Rectal smooth muscle tissue (tissue), 1 donor: ENCODE measurements at regions not wholly inside any gene's neighbourhood (a gene's known extent, or its start where the extent isn't known, plus 50 kb on each side); places are given as distances from the start of the nearest gene placed in this dataset.

Source experiments
- H3K27ac ChIP-seq: one replicate; pipeline ENCODE4 v1.7.0; 2013; ENCODE audit warnings: low read depth, low read length, inconsistent platforms
- H3K27me3 ChIP-seq: one replicate; pipeline ENCODE4 v1.7.0; 2013; ENCODE audit warnings: low read length; ENCODE audit not compliant: control insufficient read depth, insufficient read depth
- H3K36me3 ChIP-seq: one replicate; pipeline ENCODE4 v1.7.0; 2013; ENCODE audit warnings: low read length; ENCODE audit not compliant: control insufficient read depth, insufficient read depth
- H3K4me1 ChIP-seq: one replicate; pipeline ENCODE4 v1.7.0; 2013; ENCODE audit warnings: low read length; ENCODE audit not compliant: control insufficient read depth, insufficient read depth
- H3K4me3 ChIP-seq: one replicate; pipeline ENCODE4 v1.7.0; 2013; ENCODE audit warnings: low read length
- H3K9ac ChIP-seq: one replicate; pipeline ENCODE4 v1.7.0; 2013; ENCODE audit warnings: low read length

GRCh38 chr15:62888623-62889022 is 153.9 kb upstream of the TPM1 start:
- H3K4me3 ChIP-seq: no peak overlapping the region
- H3K36me3 ChIP-seq: no peaks in the 10 kb centered on the region
- no peak overlapping the region for H3K9ac ChIP-seq
- no peaks in the 10 kb centered on the region for H3K27me3 ChIP-seq
- no peak overlapping the region for H3K27ac ChIP-seq
- peaks cover 14% of the 10 kb centered on the region for H3K4me1 ChIP-seq

GRCh38 chr15:62889141-62889661 is 153.3 kb upstream of the TPM1 start:
- Histone ChIP-seq H3K27ac (no peak overlapping the region), H3K36me3 (no peaks in the 10 kb centered on the region), H3K4me3 (no peak overlapping the region), H3K9ac (no peak overlapping the region), H3K27me3 (no peaks in the 10 kb centered on the region), H3K4me1 (peaks cover 12% of the 10 kb centered on the region)

GRCh38 chr15:62889734-62890505 is 152.6 kb upstream of the TPM1 start:
- Histone ChIP-seq H3K27ac (no peak overlapping the region), H3K4me1 (peaks cover 7% of the 10 kb centered on the region), H3K27me3 (no peaks in the 10 kb centered on the region), H3K36me3 (no peaks in the 10 kb centered on the region), H3K9ac (no peak overlapping the region), H3K4me3 (no peak overlapping the region)

DNA sequence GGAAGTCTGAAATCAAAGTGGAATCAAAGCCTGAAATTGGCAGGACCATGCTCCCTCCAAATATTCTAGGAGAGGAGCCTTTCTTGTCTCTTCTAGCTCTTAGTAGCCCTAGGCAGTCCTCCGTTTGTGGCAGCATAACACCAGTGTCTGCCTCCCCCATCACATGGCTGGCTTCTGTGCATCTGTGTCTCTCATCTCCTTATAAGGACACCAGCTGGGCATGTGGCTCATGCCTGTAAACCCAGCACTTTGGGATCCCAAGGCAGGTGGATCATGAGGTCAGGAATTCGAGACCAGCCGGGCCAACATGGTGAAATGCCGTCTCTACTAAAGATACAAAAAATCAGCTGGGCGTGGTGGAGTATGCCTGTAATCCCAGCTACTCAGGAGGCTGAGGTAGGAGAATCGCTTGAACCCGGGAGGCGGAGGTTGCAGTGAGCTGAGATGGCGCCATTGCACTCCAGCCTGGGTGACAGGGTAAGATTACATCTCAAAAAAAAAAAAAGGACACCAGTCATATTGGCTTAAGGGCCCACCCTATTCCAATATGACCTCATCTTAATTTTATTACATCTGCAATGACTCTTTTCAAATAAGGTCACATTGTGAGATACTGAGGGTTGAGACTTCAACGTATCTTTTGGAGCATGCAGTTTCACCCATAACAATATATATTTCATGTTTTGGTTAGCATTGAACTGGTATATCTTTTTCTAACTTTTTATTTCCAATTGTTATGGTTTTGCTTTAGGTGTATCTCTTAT is 148.0 kb upstream of the TPM1 start:
- H3K27ac ChIP-seq: peak overlapping the region; percentile 96
- H3K4me1 ChIP-seq: peaks cover 38% of the 10 kb centered on the region
- H3K36me3 ChIP-seq: no peaks in the 10 kb centered on the region
- H3K9ac ChIP-seq: no peak overlapping the region
- no peaks in the 10 kb centered on the region for H3K27me3 ChIP-seq
- H3K4me3 ChIP-seq: no peak overlapping the region

DNA sequence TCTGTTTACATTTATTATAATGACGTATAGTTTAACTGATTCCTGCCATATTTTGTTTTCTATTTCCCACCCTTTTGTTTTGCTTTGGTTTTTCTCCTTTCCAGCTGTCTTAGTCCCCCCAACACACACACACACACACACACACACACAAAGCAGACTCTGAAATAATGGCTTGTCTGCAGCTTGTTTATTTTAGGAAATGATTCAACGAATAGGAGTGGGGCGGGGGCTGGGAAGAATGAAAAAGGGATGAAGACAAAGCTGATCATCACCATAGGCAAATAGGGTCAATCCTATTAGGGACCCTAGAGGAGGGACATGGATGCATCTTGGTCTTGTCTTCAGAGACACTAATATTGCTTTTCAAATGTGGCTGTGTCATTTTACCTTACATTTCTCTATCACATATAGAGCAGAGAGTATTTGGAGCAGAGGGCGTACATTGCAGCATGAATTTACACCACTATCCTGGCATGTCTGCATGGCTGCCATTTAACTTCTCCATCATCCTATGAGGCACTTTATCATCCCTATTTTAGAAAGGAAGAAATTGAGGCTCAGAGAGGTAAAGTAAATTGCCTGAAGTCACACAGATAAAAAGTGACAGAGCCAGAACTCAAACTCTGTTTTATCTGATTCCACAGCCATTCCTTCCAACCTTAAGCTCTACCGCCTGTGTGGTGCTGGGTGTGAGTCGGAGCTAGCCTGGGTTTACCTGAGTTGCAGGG is 147.2 kb upstream of the TPM1 start:
- Histone ChIP-seq H3K4me3 (no peak overlapping the region), H3K27ac (peak overlapping the region; percentile 96), H3K36me3 (no peaks in the 10 kb centered on the region), H3K4me1 (peaks cover 41% of the 10 kb centered on the region), H3K27me3 (no peaks in the 10 kb centered on the region), H3K9ac (no peak overlapping the region)

DNA sequence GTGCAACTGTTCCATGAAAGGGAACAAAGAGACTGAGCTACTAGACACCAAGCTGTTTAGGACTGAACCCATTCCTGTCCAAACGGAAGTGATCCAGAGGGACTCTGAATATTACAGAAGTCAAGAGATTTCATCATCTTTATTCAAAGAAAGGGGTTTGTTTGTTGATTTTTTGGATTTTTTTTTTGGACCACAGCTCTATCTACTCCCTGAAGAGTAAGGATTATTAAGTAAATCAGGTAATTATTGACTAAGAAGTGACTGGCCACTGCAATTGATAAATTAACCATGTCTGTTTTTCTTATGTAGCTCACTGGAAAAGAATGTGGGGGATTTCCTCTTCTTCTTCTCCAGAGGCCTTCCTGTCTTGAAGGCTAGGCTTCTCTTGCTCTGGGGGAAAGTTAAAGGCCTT is 146.6 kb upstream of the TPM1 start:
- peak overlapping the region; percentile 96 for H3K27ac ChIP-seq
- H3K4me3 ChIP-seq: no peak overlapping the region
- H3K9ac ChIP-seq: no peak overlapping the region
- H3K4me1 ChIP-seq: peaks cover 43% of the 10 kb centered on the region
- no peaks in the 10 kb centered on the region for H3K36me3 ChIP-seq
- no peaks in the 10 kb centered on the region for H3K27me3 ChIP-seq

DNA sequence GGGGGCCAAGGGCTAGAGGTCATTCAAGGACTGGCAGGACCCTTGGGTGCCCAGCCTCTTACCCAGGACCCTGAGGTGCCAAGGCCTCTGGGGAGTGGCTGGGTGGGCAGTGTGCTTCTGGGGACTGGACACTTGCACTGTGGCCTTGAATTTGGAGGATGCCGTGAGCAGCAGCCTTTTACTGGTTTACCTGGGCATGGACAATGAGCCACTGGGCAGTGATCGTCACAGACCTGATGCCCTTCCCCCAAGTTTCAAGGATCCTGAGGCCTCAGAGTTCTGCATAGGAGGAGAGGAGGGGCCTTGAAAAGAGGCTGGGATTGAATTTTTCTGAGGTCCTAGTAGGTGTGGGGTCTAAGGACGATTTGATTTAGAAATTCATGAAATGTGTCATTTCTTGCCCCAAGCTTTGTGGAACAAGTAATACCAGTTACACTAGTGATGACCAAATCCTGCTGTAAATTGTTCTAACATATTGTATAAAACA is 146.1 kb upstream of the TPM1 start:
- Histone ChIP-seq H3K27me3 (no peaks in the 10 kb centered on the region), H3K4me3 (no peak overlapping the region), H3K27ac (peak overlapping the region; percentile 96), H3K4me1 (peaks cover 48% of the 10 kb centered on the region), H3K9ac (no peak overlapping the region), H3K36me3 (no peaks in the 10 kb centered on the region)

GRCh38 chr15:62896969-62897486 is 145.5 kb upstream of the TPM1 start:
- Histone ChIP-seq H3K36me3 (no peaks in the 10 kb centered on the region), H3K9ac (no peak overlapping the region), H3K27ac (peak overlapping the region; percentile 96), H3K4me3 (peak overlapping the region; percentile 20), H3K4me1 (peaks cover 49% of the 10 kb centered on the region), H3K27me3 (no peaks in the 10 kb centered on the region)

DNA sequence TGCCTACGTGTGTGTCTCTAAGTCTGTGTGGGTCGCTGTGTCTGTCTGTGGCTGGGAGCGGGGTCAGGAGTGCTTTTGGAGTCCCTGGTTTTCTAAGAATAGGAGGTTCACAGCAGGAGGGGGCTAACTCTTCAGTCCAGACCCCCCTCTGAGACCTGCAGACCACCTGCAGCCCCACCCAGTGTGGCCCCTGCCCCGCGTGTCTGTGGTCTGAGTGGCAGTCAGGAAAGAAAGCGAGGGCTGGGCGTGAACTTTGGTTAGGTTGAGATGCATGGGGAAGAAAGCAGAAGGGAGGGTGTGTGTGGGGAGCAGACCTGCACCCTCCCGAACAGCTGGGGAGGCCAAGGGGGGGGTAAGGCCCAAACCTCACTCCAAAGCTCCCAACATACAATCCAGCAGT is 144.9 kb upstream of the TPM1 start:
- Histone ChIP-seq H3K27me3 (no peaks in the 10 kb centered on the region), H3K4me1 (peaks cover 49% of the 10 kb centered on the region), H3K9ac (no peak overlapping the region), H3K4me3 (peak overlapping the region; percentile 20), H3K27ac (peak overlapping the region; percentile 96), H3K36me3 (no peaks in the 10 kb centered on the region)

DNA sequence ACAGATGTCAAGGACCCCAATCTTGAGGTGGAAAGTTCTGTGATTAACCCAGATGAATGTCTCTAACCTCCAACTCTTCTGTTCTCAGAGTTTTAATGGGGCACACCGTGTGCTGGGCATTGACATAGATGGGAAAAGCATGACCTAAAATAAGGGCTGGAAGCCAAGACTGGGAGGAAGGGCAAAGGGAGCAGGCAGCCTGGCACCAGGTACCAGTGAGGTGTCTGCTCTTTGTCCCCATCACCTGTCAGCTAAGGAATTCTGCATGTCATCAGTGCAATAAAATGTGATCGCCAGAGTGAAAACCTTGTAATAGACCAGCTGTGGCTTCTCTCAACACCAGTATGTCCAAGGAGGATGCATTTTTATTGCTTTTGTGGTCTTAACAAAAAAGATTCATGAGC is 143.5 kb upstream of the TPM1 start:
- Histone ChIP-seq H3K27ac (peak overlapping the region; percentile 96), H3K36me3 (no peaks in the 10 kb centered on the region), H3K27me3 (no peaks in the 10 kb centered on the region), H3K4me1 (peaks cover 49% of the 10 kb centered on the region), H3K4me3 (no peak overlapping the region), H3K9ac (no peak overlapping the region)

- Histone ChIP-seq H3K27ac (peak overlapping the region; percentile 96), H3K4me1 (peaks cover 46% of the 10 kb centered on the region), H3K27me3 (no peaks in the 10 kb centered on the region), H3K9ac (no peak overlapping the region), H3K36me3 (no peaks in the 10 kb centered on the region), H3K4me3 (no peak overlapping the region)
These were observed 142.3 kb upstream of the TPM1 start for GRCh38 chr15:62900071-62900802.
